GM21717 (cell line): ENCODE measurements at regions not wholly inside any gene's neighbourhood (a gene's known extent, or its start where the extent isn't known, plus 50 kb on each side); places are given as distances from the start of the nearest gene placed in this dataset.
"Not testable (repeated sequence)": the region's sequence is repeated elsewhere in the genome, so short reads cannot be mapped to it uniquely, and the experiment has no call there.

Source experiments
- ATAC-seq: cut with Tn5 transposase; IDR thresholded peaks from one replicate; pipeline ENCODE4 v1.9.1; 2021; ENCODE audit warnings: mild to moderate bottlenecking, moderate library complexity; ENCODE audit not compliant: unreplicated experiment

DNA sequence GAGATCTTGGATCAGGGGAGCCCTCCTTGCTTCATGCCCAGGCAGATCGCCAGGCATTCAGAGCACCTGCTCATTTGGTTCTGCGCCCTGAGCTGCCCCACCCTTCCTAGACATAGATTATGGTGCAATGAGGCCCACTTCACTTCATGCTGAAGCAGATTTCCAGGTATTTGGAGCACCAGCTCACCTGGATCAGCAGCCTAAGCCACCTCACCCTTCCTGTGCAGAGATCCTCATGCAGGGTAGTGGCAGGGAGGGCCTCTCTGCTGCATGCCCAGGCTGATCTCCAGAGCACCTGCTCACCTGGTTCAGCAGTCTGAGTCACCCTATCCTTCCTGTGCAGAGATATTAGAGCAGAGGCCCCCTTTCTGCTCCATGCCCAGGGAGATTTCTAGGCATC, 1966.1 kb downstream of the PCDH9 start:
- no peak for ATAC-seq

DNA sequence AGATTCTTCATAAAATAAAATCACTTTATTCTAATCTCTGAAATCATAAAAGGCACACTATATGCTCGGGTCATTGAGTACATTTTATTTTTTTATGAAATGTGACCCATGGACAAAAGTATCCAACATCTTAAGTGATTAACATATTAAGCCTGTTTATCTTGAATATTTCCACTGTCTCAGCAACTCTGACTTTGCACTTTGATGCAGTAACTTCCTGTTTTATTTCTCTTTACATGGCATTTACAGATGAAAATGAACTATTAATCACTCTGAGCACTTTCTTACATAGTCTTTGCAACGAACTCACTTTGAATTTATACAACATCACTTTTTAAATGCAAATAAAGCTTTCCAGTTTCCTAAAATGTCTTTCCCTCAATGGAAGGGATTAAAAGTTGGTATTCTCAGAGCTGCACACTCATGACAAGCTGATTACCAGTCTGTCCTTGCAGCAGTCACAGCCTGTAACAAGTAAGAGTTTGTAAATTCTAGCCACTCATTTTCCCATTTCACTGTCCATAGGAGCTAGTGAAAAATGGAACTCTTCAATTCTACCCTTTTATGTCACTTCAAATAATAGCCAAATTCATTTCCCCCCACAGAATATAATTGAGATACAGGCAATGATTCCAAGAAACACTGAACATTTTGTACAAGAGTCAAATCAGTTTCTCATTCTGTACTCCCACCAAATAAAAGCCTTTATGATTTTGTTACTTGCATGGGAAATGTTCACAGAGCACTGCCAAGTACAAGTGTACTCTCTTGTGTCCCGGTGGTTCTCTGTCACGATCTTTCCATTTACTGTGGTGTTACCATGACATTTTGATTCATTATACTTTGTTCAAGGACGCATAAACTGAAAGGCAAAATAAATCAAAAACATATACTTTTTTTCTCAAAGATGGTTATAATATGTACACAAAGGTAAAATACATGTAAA, 1968.9 kb downstream of the PCDH9 start:
- ATAC-seq: no peak

DNA sequence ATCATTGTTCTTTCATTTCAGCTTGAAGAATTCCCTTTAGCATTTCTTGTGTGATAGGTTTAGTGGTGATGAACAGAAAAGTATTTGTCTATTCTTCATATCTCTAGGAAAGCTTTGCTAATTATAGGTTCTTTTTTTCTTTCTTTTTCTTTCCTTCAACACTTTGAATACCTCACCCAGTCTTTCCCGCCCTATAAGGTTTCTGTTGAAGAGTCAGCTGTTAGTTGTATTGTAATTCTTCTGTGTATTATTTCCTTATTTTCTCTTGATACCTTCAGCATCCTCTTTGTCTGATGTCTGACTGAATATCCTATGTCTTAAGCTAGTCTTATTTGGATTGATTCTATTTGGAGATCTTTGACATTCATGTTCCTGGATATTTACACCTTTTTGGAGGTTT, 1989.4 kb downstream of the PCDH9 start:
- no peak for ATAC-seq

DNA sequence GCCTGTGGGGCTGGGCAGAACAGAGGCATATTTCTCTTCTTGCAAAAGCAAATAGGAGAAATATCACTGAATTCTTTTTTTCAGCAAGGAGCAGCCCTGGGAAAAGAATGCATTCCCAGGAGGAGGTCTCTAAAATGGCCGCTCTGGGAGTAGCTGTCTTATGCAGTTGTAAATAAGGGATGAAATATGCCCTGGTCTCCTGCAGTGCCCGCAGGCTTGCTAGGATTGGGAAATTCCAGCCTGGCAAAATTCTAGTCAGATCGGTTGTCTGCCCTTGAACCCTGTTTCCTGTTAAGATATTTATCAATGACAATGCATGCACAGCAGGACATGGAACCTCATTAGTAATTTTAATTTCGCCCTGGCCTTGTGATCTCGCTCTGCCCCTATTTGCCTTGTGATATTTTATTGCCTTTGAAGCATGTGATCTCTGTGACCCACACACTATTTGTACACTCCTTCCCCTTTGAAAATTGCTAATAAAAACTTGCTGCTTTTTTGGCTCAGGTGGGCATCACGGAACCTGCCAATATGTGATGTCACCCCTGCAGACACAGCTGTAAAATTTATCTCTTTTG, 1993.2 kb downstream of the PCDH9 start:
- ATAC-seq: no peak

DNA sequence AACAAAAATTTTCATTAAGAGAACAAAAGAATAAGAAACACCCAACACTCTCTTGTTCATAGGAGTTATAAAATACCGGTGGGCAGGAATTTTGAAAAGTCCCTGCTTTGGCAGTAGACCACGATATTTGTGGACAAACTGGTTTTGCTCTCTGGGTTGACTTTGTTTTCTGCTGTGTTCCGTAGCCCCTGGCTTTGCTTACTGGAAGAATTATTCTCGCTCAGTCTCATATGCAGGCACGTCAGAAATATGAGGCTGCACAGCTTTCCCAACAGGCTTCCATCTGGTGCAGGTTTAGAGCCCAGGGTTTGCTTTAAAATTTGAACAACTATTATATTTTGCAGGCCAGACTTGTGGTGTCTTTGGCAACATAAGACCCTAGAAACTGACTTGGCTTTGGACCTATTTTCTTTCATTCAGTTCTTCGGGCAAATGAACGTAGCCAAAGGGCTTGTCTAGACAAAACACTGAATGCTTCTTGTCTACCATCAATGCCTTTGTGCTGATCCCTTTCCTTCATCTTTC, 2012.6 kb downstream of the PCDH9 start:
- no peak for ATAC-seq

DNA sequence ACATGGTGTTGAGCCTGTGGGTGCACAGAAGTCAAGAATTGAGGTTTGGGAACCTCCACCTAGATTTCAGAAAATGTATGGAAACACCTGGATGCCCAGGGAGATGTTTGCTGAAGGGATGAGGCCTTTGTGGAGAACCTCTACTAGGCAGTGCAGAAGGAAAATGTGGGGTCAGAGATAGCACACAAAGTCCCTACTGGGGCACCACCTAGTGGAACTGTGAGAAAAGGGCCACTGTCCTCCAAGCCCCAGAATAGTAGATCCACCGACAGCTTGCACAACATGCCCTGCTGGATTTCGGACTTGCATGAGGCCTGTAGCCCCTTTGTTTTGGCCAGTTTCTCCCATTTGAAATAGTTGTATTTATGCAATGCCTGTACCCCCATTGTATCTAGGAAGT, 2027.3 kb downstream of the PCDH9 start:
- ATAC-seq: not testable (repeated sequence)

DNA sequence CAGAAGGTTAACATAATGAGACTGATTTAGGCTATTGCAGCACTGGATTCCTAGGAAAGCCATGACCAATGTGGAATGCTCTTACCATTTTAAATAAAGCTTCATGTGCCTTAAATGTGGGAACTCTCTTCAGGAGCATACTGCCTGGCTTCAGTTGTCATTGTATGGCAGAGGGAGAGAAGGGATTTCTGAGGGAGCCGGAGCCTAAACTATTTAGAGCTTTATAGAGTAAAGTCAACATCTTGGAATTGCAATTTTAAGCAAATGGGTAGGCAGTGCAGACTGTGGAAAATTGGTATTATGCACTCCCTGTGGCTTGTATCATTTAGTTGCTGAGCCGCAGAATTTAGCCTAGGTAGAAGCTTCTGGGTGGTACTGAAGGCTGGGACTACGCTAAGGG, 2041.4 kb downstream of the PCDH9 start:
- ATAC-seq: no peak

DNA sequence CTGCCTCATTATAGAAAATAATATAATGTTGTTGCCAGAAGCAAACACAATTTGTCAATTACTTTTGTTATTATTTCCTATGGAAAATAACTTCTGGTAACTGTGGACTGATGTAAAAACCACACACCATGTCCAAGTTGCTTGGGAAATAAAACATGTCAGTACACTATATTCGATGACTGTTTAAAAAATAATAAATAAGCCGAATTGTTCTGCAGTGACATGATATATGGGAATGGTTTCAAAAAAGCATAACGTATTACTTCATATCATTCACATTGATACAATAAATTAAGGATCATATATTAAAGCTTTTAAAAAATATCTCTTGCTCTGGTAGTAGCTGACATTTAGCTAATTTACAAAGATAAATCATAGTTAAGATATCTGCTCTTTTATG, 2062.1 kb downstream of the PCDH9 start:
- ATAC-seq: no peak

DNA sequence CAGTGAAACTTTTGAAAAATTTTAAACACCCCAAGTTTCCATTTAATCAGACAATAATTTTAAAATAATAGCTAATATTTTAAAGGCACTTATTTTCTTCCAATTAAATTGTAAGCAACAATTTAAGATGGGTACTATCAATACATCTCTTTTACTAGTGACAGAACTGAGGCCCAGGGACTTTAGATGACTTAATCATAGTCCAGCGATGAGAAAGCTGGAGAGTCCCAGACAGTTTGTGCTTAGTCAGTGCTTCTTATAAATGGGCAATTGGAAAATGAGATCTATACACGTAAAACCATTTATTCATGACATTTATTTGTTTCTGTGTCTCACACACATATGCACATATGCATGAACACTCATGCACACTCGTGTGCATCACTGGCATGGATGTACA, 2063.5 kb downstream of the PCDH9 start:
- ATAC-seq: no peak

DNA sequence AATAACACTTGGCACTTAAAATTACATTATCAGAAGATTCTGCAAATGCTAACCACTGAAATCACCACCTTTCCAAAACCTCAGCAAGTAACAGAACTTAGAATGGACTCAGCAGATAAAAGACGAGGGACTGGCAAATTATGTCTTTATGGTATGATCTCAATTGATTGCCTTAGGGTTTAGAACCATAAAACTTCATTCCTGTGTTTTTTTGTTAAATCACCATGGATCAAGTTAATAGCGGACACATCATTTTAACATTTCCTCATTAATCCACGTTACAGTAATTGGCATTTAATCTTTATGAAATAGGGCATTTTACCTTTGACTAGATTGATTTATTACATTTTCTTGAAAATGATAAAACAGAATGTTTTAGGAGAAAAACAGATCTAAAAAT, 2070.3 kb downstream of the PCDH9 start:
- no peak for ATAC-seq

DNA sequence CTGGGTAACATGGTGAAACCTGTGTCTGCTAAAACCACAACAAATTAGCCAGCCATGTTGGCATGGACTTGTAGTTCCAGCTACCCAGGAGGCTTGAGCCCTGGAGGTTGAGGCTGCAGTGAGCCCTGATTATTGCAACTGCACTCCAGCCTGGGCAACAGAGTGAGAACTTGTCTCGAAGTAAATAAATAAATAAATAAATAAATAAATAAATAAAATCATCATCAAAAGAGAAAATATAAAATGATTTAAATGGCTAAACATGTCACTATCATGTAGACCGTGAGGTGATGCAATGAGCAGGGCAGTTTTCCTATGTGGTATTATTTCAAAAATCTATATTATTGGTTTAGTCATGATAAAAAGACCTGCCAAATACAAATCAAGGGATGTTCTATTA, 2074.3 kb downstream of the PCDH9 start:
- ATAC-seq: no peak

DNA sequence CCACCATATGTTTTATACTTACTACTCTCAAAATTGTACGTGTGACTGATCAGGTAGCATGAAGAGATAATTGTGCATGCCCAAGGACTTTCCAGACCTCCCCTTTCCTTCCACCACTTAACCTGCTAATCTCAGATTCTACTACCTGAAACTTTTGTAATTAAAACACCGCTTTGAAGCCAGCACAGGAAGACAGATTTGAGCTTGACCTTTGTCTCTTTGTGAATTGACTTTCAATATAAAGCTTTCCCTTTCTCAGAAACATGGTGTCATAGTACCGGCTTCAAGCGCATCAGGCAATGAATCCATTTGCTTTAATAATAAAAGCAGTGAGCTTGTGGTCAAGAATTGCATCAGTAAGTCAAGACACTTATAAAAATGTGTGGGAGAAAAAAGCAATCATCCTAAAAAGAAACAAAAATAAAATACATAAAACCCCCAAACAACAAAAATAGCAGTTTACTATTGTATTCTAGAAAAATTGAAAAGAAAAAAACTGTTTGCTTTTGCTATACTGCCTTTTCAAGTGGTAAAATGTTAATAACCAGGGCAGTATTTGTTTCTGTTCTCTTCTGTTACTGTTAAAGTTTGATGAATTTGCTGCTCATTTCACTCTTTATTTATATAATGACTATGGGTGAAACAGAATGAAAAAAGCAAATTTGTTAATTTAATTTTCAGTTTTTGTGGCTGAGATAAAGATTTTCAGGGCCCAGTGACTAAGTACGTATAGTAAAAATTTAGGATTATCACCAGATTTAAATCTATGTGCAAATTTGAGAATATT, 2075.3 kb downstream of the PCDH9 start:
- no peak for ATAC-seq

DNA sequence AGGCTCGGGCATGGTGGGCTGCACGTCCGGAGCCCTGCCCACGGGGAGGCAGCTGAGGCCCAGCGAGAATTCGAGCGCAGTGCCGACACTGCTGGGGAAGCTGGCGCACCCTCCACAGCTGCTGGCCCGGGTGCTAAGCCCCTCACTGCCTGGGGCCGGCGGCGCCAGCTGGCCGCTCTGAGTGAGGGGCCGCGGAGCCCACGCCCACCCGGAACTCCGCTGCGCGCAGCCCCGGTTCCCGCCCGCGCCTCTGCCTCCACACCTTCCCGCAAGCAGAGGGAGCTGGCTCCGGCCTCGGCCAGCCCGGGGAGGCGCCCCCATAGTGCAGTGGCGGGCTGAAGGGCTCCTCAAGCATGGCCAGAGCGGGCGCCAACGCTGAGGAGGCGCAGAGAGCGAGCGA, 2080.4 kb downstream of the PCDH9 start:
- no peak for ATAC-seq

DNA sequence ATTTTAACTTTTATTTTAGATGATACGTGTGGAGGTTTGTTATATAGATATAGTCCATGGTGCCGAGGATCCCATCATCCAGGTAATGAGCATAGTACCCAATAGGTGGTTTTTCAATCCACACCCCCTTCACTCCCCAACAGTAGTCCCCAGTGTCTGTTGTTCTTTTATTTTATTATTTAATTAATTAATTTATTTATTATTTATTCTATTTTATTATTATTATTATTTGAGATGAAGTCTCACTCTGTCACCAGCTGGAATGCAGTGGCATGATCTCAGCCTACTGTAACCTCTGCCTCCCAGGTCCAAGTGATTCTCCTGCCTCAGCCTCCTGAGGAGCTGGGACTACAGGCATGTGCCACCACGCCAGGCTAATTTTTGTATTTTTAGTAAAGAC, 2086.2 kb downstream of the PCDH9 start:
- no peak for ATAC-seq

DNA sequence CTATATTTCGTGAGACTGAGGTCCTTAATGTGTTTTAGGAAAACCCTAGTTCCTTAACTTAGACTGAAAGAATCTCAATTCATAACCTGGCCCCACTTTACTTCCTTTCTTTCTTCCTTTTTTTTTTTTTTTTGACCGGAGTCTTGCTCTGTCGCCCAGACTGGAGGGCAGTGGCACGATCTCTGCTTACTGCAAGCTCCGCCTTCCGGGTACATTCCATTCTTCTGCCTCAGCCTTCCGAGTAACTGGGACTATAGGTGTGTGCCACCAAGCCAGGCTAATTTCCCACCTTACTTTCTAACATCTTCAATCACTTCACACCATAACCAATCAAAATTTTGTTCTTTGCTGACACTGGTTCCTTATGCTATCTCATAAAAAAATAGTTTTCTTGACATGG, 2097.0 kb downstream of the PCDH9 start:
- no peak for ATAC-seq

DNA sequence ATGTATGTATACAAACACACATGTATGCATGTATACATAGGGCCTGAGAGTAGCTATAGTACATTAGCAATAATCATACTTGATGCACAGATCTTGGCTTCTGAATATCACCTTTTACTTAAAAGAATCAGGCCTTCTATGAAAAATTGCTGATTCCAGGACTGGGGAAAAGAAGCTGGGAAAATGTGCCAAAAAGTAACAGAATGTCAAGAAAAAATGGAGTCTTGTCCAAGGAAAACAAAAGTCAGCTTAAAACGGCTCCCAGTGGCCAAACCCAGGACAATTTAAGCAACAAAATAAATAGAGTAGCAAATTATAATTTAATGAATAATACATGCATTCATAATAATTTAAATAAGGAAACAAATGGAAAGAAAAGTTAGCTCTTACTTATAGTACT, 2104.9 kb downstream of the PCDH9 start:
- ATAC-seq: no peak

DNA sequence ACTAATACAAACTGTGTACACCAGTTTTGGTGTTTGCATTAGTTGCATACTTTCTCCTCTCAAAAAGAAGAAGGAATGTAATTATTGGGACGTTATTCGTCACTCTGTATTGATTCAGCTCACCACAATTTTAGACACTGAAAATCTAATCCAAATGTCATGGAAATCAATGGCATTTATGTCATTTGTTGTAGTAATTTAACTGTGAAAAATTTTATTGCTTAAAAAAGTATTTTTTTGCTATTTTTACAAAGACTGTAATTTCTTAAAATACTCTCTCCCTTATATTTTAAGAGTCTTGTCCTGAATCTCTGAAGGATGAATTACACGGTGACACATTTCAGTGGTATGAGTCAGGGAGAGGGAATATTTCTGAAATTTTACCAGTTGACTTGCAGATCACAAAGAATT, 2117.6 kb downstream of the PCDH9 start:
- ATAC-seq: no peak

DNA sequence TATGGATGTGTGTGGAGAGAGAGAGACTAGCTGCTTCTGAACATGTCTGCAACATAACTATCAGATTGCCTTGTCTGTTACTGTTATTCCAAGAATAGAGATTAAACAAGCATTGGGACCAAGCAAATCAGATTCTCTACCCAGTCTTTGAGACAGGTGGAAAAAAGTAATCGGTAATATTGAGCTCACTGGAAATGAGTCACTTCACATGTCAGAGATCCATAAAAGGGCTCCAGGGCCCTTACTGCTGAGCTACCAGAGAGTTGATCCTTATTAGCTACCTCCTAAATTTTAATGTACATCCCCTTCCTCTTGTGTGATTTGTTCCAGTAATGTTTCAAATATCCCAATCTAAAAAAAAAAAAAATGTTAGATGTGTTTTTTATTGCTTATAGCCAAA, 2118.0 kb downstream of the PCDH9 start:
- no peak for ATAC-seq

DNA sequence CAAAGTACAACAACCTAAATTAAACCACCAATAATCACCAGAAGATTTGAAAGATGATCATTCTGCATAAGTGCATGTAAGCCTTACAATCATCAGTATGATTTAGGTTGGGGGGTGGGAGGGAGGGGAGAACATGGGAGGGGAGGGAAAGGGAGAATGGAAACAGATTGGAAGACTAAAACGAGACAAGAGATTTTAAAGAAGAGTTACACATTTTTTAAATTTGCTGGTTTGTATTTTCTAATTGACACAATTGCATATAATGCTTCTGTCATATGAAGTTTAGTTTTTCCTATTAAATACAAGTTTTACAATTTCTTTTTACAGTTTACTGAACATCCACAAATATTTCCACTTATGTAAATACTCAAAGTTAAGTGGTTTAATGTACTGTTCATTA, 2118.9 kb downstream of the PCDH9 start:
- ATAC-seq: no peak

DNA sequence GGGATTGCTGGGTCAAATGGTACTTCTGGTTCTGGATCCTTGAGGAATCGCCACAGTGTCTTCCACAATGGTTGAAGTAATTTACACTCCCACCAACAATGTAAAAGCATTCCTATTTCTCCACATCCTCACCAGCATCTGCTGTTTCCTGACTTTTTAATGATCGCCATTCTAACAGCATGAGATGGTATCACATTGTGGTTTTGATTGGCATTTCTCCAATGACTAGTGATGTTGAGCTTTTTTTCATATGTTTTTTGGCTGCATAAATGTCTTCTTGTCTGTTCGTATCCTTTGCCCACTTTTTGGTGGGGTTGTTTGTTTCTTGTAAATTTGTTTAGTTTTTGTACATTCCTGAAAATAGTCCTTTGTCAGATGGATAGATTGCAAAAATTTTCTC, 2125.7 kb downstream of the PCDH9 start:
- not testable (repeated sequence) for ATAC-seq

DNA sequence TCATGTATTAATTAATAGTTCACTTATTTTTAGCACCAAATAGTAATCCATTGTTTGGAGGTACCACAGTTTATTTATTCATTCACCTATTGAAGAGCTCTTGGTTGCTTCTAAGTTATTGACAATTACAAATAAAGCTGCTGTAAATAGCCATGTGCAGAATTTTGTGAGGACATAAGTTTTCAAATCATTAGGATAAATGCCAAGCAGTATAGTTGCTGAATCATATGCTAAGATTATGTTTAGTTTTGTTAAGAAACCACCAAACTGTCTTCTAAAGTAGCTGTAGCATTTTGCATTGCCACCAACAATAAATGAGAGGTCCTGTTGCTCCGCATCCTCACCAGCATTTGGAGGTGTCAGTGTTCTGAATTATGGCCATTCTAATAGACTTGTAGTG, 2126.8 kb downstream of the PCDH9 start:
- no peak for ATAC-seq
